Uterus (tissue), 2 donors: ENCODE measurements at regions not wholly inside any gene's neighbourhood (a gene's known extent, or its start where the extent isn't known, plus 50 kb on each side); places are given as distances from the start of the nearest gene placed in this dataset.

Experiments
- CTCF ChIP-seq, 4 experiments: fragments of 200-600 bp in 2 of 4; fragments of 450-650 bp in 2 of 4; sonication (generic) in 2 of 4; IDR thresholded peaks; one replicate each; pipeline ENCODE4 v1.5.1; 2016 to 2019; ENCODE audit warnings: antibody characterized with exemption in 4 of 4, mild to moderate bottlenecking in 2 of 4, moderate library complexity in 1 of 4
- POLR2A ChIP-seq, 2 donors: fragments of 450-650 bp; IDR thresholded peaks; one replicate each; pipeline ENCODE4 v1.6.1; 2016; ENCODE audit warnings: antibody characterized with exemption in 2 of 2, mild to moderate bottlenecking in 1 of 2, moderate library complexity in 1 of 2

GRCh38 chr20:12076200-12076599 is 158.5 kb downstream of the BTBD3 start:
- no peak for TF ChIP-seq CTCF (IDR thresholded peaks at IDR 0.05)
- TF ChIP-seq POLR2A (IDR thresholded peaks at IDR 0.05): no peak
